OCI-LY7 (cell line): ENCODE measurements at regions not wholly inside any gene's neighbourhood (a gene's known extent, or its start where the extent isn't known, plus 50 kb on each side); places are given as distances from the start of the nearest gene placed in this dataset.
"Not testable (repeated sequence)": the region's sequence is repeated elsewhere in the genome, so short reads cannot be mapped to it uniquely, and the experiment has no call there.

Experiments used
- CTCF ChIP-seq: fragments of 200-600 bp; sonication (generic); conservative IDR thresholded peaks from 2 replicates; pipeline ENCODE4 v1.5.1; 2014; ENCODE audit warnings: mild to moderate bottlenecking, antibody characterized with exemption, low read length, moderate library complexity, mixed read lengths
- EZH2phosphoT487 ChIP-seq: fragments of 200-600 bp; sonication (generic); IDR thresholded peaks from 2 replicates; pipeline ENCODE4 v1.6.1; 2018; ENCODE audit warnings: low read depth, borderline replicate concordance, mild to moderate bottlenecking, mixed run types, antibody characterized with exemption, low read length, moderate library complexity, mixed read lengths

- TF ChIP-seq CTCF, EZH2phosphoT487: not testable (repeated sequence)
These were observed 66.4 kb upstream of the METTL9 start for GRCh38 chr16:21532996-21533395.
